ENCODE measurements at regions not wholly inside any gene's neighbourhood (a gene's known extent, or its start where the extent isn't known, plus 50 kb on each side); places are given as distances from the start of the nearest gene placed in this dataset.

DNA sequence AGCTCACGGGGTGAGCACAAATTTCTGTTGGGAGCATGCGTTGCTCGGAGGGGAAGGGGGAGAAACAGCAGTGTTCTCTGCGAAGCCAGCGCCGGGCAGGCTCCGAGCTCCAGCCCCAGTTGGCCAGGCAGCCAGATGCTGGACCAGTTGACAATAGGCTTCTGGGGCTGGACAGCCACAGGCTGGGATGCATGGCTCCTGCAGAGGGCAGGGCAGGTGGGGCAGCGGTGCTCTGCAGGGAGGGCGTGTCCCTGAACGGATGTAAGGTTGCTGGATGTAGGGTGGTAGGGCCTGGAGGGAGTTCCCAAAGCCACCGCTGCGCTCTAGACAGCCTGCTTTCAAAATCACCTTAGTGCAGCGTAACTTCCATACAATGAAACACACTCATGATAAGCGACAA lies 574.9 kb downstream of the GLRX3 start:
- TF ChIP-seq POLR2A (IDR thresholded peaks at IDR 0.05) (no peak), CTCF (IDR thresholded peaks at IDR 0.05) (no peak)
